CD14-positive monocyte (primary cell): ENCODE measurements at regions not wholly inside any gene's neighbourhood (a gene's known extent, or its start where the extent isn't known, plus 50 kb on each side); places are given as distances from the start of the nearest gene placed in this dataset.

ENCODE experiments used
- DNase-seq, 3 donors: peaks; one replicate each; pipeline ENCODE4 v3.0.0-alpha.2; 2011 to 2022
- H2AFZ ChIP-seq: 2 replicates; pipeline ENCODE4 v1.6.0; 2012; ENCODE audit warnings: mild to moderate bottlenecking, low read depth, low read length, inconsistent platforms; ENCODE audit not compliant: insufficient read depth, poor library complexity, severe bottlenecking
- H3K27ac ChIP-seq, 2 donors: 1 replicate in 1 of 2; 2 replicates in 1 of 2; pipeline ENCODE4 v1.5.1; 2012 to 2013; ENCODE audit warnings: low read length in 2 of 2, control low read depth in 1 of 2, inconsistent platforms in 1 of 2, low read depth in 1 of 2, mild to moderate bottlenecking in 1 of 2
- H3K27me3 ChIP-seq, 2 donors: one replicate each; pipeline versions ENCODE4 v1.6.0 to v1.6.1; 2011 to 2013; ENCODE audit warnings: low read length in 2 of 2; ENCODE audit not compliant: control insufficient read depth in 2 of 2, insufficient read depth in 2 of 2
- H3K36me3 ChIP-seq, 2 donors: replicated peaks in 1 of 2; 1 replicate in 1 of 2; 2 replicates in 1 of 2; pipeline versions ENCODE4 v1.5.1 to v1.6.1; 2012 to 2013; ENCODE audit warnings: low read length in 2 of 2, control low read depth in 1 of 2, inconsistent platforms in 1 of 2, mild to moderate bottlenecking in 1 of 2; ENCODE audit not compliant: insufficient read depth in 2 of 2, control insufficient read depth in 1 of 2
- H3K4me1 ChIP-seq, 2 donors: 1 replicate in 1 of 2; 2 replicates in 1 of 2; pipeline versions ENCODE4 v1.5.1 to v1.6.1; 2012 to 2013; ENCODE audit warnings: low read length in 2 of 2, control low read depth in 1 of 2, inconsistent platforms in 1 of 2, mild to moderate bottlenecking in 1 of 2, moderate library complexity in 1 of 2; ENCODE audit not compliant: insufficient read depth in 2 of 2, control insufficient read depth in 1 of 2
- H3K4me2 ChIP-seq: replicated peaks from 2 replicates; pipeline ENCODE3; 2012; ENCODE audit warnings: low read length, moderate library complexity, mild to moderate bottlenecking; ENCODE audit not compliant: poor library complexity, severe bottlenecking; ENCODE audit errors: extremely low read depth
- H3K4me3 ChIP-seq, 3 experiments: fragments of 200-600 bp in 1 of 3; sonication (generic) in 1 of 3; replicated peaks in 1 of 3; 1 replicate in 2 of 3; 2 replicates in 1 of 3; pipeline ENCODE4 v1.5.1; 2011 to 2013; ENCODE audit warnings: low read length in 3 of 3, mild to moderate bottlenecking in 3 of 3, control low read depth in 2 of 3, low read depth in 2 of 3, inconsistent platforms in 1 of 3, moderate library complexity in 1 of 3
- H3K79me2 ChIP-seq: 2 replicates; pipeline ENCODE4 v1.6.0; 2012; ENCODE audit warnings: mild to moderate bottlenecking, control low read depth, inconsistent platforms, low read length, moderate library complexity; ENCODE audit not compliant: insufficient read depth
- H3K9ac ChIP-seq: 2 replicates; pipeline ENCODE4 v1.6.0; 2017; ENCODE audit warnings: low read length, mild to moderate bottlenecking; ENCODE audit not compliant: insufficient read depth, poor library complexity, severe bottlenecking
- H3K9me3 ChIP-seq, 2 donors: replicated peaks in 1 of 2; 1 replicate in 1 of 2; 2 replicates in 1 of 2; pipeline versions ENCODE4 v1.5.1 to v1.6.1; 2012 to 2013; ENCODE audit warnings: low read length in 2 of 2, control low read depth in 1 of 2; ENCODE audit not compliant: control insufficient read depth in 1 of 2, insufficient read depth in 1 of 2
- H4K20me1 ChIP-seq: 2 replicates; pipeline ENCODE4 v1.6.0; 2012; ENCODE audit warnings: mild to moderate bottlenecking, low read length, control low read depth, moderate library complexity; ENCODE audit not compliant: insufficient read depth
- H3K27ac Mint-ChIP-seq, 7 donors: one replicate each; pipeline ENCODE4 v1.8.0; 2020; ENCODE audit warnings: mild to moderate bottlenecking in 7 of 7, mixed read lengths in 7 of 7, moderate library complexity in 6 of 7, inconsistent platforms in 2 of 7
- H3K27me3 Mint-ChIP-seq, 3 donors: one replicate each; pipeline ENCODE4 v1.8.0; 2021 to 2022; ENCODE audit warnings: low read depth in 3 of 3, mild to moderate bottlenecking in 3 of 3, mixed read lengths in 3 of 3, moderate library complexity in 3 of 3, inconsistent platforms in 1 of 3
- H3K36me3 Mint-ChIP-seq, 2 donors: one replicate each; pipeline ENCODE4 v1.8.0; 2020; ENCODE audit warnings: mixed read lengths in 2 of 2, inconsistent platforms in 1 of 2, mild to moderate bottlenecking in 1 of 2
- H3K4me1 Mint-ChIP-seq: one replicate; pipeline ENCODE4 v1.8.0; 2020; ENCODE audit warnings: mild to moderate bottlenecking, mixed read lengths
- H3K4me3 Mint-ChIP-seq, 2 donors: one replicate each; pipeline ENCODE4 v1.8.0; 2020; ENCODE audit warnings: mild to moderate bottlenecking in 2 of 2, mixed read lengths in 2 of 2, moderate library complexity in 1 of 2
- H3K9me3 Mint-ChIP-seq, 7 donors: one replicate each; pipeline ENCODE4 v1.8.0; 2020 to 2022; ENCODE audit warnings: mixed read lengths in 7 of 7, mild to moderate bottlenecking in 6 of 7, moderate library complexity in 6 of 7, inconsistent platforms in 2 of 7
- WGBS: methylation state at CpG from one replicate; pipeline ENCODE4 v1.1.5; 2013; ENCODE audit warnings: missing lambda C conversion rate; ENCODE audit not compliant: insufficient coverage; 5-methylcytosine and 5-hydroxymethylcytosine counted together
- intact Hi-C, 2 donors: fragments of 100-400 bp; cut with micrococcal nuclease; formaldehyde crosslinking; loops; one replicate each; pipeline versions ENCODE4 v1.15.0 to v1.15.1; 2023
- TF ChIP-seq, protein P1 (sequence below): fragments of 200-600 bp; IDR thresholded peaks from one replicate; pipeline ENCODE4 v1.8.0; 2022; ENCODE audit warnings: antibody characterized with exemption, mild to moderate bottlenecking

DNA sequence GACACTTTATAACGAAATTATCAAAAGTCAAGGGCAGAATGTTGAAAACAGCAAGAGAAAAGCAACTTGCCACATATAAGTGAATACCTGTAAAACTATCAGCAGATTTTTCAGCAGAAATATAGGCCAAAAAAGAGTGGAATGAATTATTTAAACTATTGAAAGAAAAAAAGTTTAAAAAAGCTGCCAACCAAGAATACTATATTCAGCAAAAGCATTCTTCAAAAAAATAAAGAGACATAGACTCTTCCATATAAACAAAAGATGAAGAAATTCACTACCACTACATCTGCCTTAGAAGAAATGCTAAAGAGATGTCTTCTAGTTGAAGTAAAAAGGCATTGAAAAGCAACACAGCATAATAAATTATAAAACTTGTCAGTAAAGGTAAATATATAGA is 80.6 kb upstream of the CPNE8 start:
- Mint-ChIP-seq H3K9me3 (peaks cover 17 to 31% (median 20%) of the 10 kb centered on the region in 7 donors), H3K27ac (no peak overlapping the region), H3K4me3 (no peak overlapping the region), H3K4me1 (no peaks in the 10 kb centered on the region), H3K27me3 (no peaks in the 10 kb centered on the region), H3K36me3 (no peaks in the 10 kb centered on the region)
- TF ChIP-seq, protein P1, sequence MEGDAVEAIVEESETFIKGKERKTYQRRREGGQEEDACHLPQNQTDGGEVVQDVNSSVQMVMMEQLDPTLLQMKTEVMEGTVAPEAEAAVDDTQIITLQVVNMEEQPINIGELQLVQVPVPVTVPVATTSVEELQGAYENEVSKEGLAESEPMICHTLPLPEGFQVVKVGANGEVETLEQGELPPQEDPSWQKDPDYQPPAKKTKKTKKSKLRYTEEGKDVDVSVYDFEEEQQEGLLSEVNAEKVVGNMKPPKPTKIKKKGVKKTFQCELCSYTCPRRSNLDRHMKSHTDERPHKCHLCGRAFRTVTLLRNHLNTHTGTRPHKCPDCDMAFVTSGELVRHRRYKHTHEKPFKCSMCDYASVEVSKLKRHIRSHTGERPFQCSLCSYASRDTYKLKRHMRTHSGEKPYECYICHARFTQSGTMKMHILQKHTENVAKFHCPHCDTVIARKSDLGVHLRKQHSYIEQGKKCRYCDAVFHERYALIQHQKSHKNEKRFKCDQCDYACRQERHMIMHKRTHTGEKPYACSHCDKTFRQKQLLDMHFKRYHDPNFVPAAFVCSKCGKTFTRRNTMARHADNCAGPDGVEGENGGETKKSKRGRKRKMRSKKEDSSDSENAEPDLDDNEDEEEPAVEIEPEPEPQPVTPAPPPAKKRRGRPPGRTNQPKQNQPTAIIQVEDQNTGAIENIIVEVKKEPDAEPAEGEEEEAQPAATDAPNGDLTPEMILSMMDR = no peak
- no peaks in the 10 kb centered on the region for H3K4me1 ChIP-seq
- H3K27me3 ChIP-seq = no peaks in the 10 kb centered on the region
- H3K4me3 ChIP-seq = no peak overlapping the region
- no peaks in the 10 kb centered on the region for H3K79me2 ChIP-seq
- no peak overlapping the region for H3K4me2 ChIP-seq
- no CpG with 5 or more reads among the region's 1 CpG for WGBS
- no peak overlapping the region for H2AFZ ChIP-seq
- H3K9me3 ChIP-seq = peaks cover 24 to 28% of the 10 kb centered on the region in 2 donors
- H3K9ac ChIP-seq = no peak overlapping the region
- DNase-seq = no peak
- no peak overlapping the region for H3K27ac ChIP-seq
- no peaks in the 10 kb centered on the region for H3K36me3 ChIP-seq
- intact Hi-C loops = no loop called here
- H4K20me1 ChIP-seq = no peaks in the 10 kb centered on the region

DNA sequence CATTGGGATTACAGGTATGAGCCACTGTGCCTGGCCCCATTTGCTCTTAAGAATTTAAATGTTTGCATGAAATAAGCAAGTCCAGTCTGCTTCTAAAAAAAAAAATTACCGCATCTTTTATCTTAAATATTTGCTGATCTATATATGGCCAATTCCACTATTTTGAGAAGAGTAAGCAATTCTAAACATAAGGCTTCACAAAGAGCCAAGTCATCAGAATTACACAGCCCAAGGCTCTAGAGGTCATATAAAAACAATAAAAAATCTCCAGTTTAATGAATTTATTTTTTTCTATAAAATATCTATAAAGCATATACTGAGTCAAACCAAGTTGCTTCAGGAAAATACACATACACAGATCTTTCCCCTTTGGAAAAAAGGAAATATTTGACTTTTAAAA is 79.0 kb upstream of the CPNE8 start:
- H3K4me3 Mint-ChIP-seq = no peak overlapping the region
- peaks cover 17 to 35% (median 21%) of the 10 kb centered on the region in 7 donors for H3K9me3 Mint-ChIP-seq
- no CpG with 5 or more reads among the region's 1 CpG for WGBS

More for the DNA sequence above, 79.0 kb upstream of the CPNE8 start:
- Histone ChIP-seq H3K79me2 (no peaks in the 10 kb centered on the region), H3K4me1 (no peaks in the 10 kb centered on the region), H3K9ac (no peak overlapping the region), H3K9me3 (peaks cover 24 to 30% of the 10 kb centered on the region in 2 donors), H3K27ac (no peak overlapping the region), H3K4me2 (no peak overlapping the region), H4K20me1 (no peaks in the 10 kb centered on the region), H3K36me3 (no peaks in the 10 kb centered on the region), H3K27me3 (no peaks in the 10 kb centered on the region), H2AFZ (no peak overlapping the region), H3K4me3 (no peak overlapping the region)
- no peak for DNase-seq
- intact Hi-C loops = no loop called here
- Mint-ChIP-seq H3K36me3 (no peaks in the 10 kb centered on the region), H3K4me1 (no peaks in the 10 kb centered on the region), H3K27me3 (no peaks in the 10 kb centered on the region), H3K27ac (no peak overlapping the region)
- TF ChIP-seq, protein P1 = no peak
